GM13976 (cell line): ENCODE measurements at regions not wholly inside any gene's neighbourhood (a gene's known extent, or its start where the extent isn't known, plus 50 kb on each side); places are given as distances from the start of the nearest gene placed in this dataset.

Experiments used
- DNase-seq: peaks from one replicate; pipeline ENCODE4 v3.0.0; 2012; ENCODE audit warnings: low spot score
- CTCF ChIP-seq: IDR thresholded peaks from 2 replicates; pipeline ENCODE4 v1.5.1; 2012; ENCODE audit warnings: borderline replicate concordance, mild to moderate bottlenecking; ENCODE audit not compliant: insufficient read depth; ENCODE audit errors: extremely low read depth, missing control alignments, control extremely low read depth
- in situ Hi-C: fragments of 300-500 bp; cut with MboI; formaldehyde crosslinking; loops from one replicate; pipeline ENCODE4 v1.12.0; 2022; ENCODE audit warnings: low sequenced_read_pairs, mixed read lengths, inconsistent platforms; ENCODE audit not compliant: unreplicated experiment

- no peak for TF ChIP-seq CTCF
- no peak for DNase-seq
- in situ Hi-C loops = no loop called here
These were observed 146.0 kb downstream of the MIS18A start for GRCh38 chr21:32132881-32133280.

- TF ChIP-seq CTCF = no peak
- DNase-seq = no peak
These were observed 146.4 kb downstream of the MIS18A start for GRCh38 chr21:32132409-32132808.

DNA sequence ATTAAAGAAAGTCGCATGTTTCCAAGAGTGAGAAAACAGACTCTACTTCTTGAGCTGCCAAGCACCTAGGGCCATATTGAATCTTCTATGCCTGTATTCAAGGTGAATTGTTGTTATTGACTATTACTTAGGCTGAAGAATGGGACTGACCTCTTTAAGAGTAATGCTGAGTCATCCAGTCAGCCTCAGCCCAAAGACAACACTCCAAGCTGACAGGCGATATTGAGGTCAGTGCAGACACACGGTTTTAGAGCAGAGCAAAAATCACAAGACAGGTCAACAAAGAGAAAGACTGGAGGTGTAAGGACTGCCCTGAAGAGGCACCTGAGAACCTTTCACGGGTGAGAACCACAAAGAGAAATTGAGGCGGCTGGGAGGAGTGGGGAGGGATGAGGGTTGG is 146.9 kb downstream of the MIS18A start:
- in situ Hi-C loops = no loop called here
- no peak for DNase-seq
- no peak for TF ChIP-seq CTCF

More at GRCh38 chr21:32132409-32132808, 146.4 kb downstream of the MIS18A start:
- in situ Hi-C loops = no loop called here

GRCh38 chr21:32131164-32131563 is 147.7 kb downstream of the MIS18A start:
- TF ChIP-seq CTCF = no peak
- no peak for DNase-seq
- in situ Hi-C loops = no loop called here

- in situ Hi-C loops = no loop called here
- DNase-seq = no peak
- no peak for TF ChIP-seq CTCF
These were observed 148.6 kb downstream of the MIS18A start for GRCh38 chr21:32130031-32130891.

DNA sequence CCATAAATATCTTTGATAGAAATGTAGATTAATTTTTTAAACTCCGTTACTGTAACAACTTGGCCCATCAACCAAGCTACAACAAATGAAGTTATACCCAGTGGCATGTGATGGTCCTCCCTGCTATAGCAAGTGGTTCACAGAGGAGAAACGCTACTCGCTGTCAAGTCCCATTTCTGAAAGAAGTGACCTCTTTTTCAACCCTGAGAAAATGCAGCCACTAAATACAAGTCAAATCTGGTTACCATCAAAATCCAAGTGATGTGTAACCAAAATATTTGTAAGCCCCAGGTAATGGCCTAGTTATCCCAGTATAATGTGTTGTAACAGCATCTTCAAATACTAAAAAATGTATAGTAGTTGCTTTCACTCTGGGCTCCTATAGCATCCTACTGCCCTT is 151.8 kb downstream of the MIS18A start:
- no peak for TF ChIP-seq CTCF
- in situ Hi-C loops = no loop called here
- no peak for DNase-seq
